ENCODE measurements at regions not wholly inside any gene's neighbourhood (a gene's known extent, or its start where the extent isn't known, plus 50 kb on each side); places are given as distances from the start of the nearest gene placed in this dataset.

DNA sequence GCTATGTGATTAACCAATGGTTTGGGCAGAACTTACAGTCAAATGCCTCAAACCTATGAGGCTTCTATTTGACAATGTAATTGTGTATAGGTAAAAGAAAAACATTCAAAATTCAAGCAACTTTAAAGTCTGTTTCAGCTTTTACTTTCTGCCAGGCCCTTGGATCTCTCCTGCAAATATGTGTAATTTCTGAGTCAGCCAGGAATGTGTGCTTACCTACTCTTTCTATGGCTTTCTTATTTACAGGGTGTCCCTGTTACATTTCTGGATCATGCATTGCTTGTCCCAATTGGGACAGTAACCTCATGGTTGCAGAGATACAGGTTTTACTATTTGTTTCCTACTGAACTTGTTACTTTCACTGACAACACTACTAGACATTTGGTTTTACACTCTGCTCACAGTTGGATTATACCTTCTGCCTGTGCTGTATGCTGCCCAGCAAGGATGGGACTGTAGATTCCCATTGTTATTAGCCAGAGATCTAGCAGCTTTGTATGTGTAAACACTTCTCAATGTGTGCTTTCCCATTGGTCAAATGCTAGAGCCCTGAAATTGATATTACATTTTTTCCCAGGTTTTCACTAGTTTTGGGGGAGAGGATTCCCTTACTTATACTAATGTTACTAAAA, 355.3 kb downstream of the ARL4A start:
- peak; percentile 10 for DNase-seq

DNA sequence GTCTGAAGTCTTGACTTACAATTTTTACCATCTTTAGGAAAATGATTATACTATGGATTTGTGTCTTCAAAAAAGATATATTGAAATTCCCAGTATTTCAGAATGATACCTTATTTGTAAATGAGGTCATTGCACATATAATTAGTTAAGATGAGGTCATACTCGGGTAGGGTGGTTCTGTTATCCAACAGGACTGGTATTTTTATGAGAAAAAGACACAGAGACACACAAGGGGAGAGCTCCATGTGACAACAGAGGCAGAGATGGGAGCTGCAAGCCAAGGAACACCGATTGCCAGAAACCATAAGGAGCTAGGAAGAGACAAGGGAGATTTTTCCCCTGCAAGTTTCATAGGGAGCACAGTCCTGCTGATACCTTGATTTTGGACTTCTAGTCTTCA, 356.9 kb downstream of the ARL4A start:
- DNase-seq, result no peak

DNA sequence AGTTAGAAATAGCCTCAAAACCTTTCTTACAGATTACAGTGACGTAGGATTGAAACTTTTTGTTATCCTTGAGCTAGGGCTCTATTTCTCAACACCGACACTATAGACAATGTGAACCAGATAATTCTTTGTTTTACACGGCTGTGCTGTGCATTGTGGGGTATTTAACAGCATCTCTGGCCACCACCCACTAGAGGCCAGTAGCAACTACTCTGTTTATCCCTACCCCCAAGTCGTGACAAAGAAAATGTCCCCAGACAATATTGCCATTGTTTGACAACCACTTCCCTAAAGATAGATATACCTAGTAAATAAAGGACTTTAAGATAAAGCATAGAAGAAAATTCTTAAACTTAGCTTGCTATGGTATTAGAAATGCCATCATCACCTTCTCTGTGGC, 359.6 kb downstream of the ARL4A start:
- DNase-seq, result no peak

DNA sequence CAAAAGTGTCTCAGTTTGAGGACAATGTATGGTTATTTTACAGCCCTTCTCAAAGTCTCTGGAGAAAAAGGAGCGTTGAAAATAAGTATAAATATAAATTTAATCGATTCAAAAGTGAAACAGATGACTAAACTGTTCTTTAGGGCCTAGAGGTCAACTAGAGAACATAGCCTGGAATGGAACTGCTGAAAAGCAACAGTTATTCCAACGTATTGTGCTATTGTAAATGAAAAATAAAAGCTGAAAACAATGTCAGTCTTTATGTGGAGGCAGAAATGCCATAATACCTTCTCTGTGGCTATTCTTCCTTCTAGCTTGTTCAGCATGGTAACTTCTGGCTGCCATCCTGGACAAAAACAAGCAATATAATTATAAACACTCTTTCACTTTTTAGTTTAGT, 362.5 kb downstream of the ARL4A start:
- DNase-seq, result no peak

DNA sequence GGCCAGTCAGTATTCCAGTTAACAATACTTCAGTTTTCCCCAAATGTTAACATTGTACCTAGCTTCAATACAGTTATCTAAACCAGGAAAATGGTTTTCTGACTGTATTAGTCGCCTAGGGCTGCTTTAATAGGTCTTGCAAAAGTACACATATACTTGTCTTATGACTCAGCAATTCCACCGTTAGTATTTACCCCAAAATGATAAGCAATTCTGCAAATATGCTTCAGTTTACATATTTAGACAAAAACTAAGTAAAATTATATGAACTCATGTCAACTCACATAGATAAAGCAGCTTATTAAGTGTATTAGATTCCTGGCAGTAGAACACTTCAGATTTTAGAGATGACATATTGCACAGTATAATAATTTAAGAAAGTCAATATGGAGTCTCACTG, 363.3 kb downstream of the ARL4A start:
- peak; percentile 53 for DNase-seq

DNA sequence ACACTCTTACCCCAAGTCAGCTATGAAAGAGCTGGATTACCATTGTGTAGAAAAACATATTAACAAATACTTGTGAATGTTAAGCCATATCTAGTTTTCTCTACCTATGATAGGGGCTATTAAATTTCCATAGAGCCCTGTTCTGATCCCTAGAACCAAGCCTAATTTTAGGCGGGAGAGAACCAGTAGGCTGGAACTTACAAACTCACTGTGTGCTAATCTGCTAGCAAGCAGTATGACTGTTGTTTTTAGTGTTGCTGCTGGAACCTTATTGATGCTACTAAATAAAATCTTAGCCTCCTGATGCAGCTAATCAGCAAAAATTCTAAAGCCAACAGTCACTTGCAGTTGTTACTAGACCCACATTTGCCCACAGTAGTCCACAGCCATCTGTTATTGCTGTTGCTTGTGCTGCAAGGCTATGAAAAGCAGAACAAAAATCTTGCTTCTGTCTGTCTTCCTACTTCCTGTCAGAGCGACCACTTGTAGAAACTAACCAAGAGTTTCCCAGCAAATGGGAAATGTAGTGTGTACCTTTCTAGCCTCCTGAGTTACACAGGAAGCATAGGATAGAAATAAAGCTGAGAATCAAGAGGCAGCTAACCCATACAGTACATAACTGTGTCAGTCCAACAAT, 368.4 kb downstream of the ARL4A start:
- no peak for DNase-seq

DNA sequence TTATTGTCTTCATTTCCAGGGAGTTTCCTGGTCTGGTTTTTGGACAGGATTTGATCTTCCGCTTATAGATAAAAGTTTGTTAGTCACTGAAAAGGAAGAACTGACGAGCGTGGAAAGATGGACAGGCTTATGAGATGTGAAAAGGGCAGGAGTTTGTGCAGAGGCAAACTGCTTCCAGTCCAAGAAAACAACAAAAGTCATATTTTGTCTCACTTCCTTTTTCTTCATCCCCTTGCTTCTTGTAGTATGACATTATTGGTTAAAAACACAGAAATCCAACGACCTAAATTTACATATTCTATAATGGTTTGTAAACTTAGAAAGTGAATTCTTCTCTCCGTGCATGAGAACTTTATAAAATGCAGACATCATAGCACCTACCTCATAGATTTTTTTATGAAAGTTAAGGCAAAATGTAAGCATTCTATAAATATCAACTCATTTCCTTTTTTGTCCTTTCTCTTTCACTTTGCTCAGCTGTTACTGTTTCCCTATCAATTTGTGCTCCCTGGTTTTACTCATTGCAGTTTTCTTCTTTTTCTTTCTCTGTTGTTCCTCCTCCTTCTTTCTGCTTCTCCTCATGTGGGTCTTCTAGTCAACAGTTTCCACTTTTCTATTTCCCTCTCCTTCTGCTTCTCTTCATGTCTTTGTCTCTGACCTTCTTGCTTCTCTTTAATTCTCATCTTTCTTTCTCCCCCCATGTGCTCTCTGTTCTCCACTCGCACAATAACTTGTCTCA, 370.2 kb downstream of the ARL4A start:
- no peak for DNase-seq

DNA sequence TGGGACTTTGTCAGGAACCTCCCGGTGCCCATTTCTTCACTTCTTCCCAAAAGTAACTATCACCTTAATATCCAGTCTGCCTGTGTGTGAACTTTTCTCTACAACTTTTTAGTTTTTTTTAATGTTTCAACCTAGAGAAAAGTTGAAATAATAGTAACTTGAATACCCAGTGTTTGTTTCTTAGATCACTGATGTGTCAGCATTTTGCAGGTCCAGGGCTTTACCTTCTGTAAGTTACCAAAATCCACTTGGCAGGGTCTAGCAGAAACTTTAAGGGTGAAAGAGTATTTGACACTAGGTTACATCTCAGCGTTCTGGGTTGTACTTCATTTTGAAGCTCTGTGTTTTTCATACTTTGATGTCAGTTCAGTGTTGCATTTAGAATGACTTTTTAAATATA, 372.7 kb downstream of the ARL4A start:
- DNase-seq, result no peak

DNA sequence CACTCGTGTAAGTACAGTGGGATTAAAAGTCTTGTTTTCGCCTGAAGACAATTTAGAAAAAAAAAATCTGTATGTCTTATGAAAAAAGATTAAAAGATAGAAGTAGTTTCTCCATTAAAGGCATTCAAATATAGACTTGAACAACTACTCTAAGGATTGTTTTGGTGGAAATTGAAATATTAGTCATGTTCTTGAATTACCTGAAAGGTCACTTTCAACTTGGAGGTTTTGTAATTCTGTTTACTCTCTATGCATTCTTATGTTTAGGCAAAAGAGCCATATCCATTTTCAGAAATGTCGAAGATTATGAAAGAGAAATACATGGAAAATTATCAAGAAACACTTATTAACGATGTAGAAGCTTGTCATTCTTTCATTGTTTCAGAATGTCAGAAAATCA, 373.7 kb downstream of the ARL4A start:
- no peak for DNase-seq

DNA sequence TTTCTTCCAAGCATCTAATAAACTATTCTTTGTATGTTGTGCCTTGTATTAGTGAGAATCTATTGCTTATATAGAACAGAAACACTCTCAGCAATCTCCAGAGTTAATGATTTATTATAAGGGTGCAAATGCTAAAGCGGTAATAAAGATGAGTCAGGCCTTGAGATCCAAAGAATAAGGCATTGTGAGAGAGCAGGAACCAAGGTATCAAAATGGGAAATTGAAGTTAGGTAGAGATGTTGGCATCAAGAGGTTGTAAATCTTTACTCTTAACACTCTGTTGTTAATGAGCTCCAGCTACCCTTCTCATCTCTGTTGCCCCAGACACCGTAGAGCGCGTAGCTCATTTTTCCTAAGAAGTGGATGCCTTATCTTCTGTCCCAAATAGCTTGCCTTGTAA, 375.2 kb downstream of the ARL4A start:
- no peak for DNase-seq

DNA sequence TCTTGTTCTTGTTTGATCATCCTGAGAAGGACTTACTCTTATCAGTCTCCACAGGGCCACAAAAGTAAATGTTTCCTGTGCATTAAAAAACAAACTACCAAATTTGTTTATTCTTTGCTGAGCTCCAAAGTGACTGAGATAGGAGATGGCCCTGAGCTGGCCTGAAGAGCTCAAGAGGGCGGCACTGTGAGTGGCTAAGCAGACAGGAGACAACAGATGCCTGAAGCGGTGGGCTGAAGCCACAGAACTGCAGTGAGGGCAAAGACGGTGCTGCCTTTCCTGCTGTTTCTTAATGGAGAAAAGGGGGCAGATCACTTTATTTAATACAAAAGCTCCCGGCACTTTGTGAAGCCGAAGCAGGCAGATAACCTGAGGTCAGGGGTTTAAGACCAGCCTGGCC, 379.6 kb downstream of the ARL4A start:
- no peak for DNase-seq

DNA sequence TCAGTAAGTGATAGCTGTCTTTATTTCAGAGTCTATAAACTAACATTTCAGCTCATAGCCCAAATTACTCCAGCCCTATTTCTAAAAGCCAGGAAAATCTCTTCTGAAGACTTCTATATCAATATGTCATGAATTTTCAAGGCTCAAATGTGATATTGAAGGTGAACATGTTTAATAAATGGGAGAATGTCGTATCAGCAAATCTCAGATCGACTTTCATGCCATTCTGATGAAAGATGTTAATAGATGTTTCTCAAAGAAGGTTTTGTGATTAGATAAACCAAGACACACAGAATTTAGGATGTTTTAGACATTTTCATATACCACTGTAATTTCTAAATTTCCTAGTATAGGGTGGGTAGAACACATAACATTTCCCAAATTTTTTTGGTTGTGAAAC, 380.6 kb downstream of the ARL4A start:
- DNase-seq, result no peak

DNA sequence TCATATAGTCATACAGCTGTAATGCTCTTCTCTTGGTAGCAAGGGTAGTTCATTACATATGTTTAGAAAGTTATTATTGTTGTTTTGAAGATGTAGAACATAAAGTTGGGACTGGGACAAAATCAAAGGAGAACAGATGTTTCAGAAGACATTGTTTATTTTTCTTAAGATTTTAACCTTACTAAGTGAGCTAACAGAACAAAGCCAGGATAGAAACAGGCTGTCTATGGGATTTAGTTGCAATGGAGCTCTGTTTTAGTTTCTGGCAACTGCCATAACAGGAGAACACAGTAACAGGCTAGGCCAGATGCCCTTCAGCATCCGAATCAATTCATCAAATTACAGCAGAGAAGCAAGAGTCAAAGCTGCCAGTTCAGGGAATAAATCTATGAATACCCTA, 382.4 kb downstream of the ARL4A start:
- no peak for DNase-seq

DNA sequence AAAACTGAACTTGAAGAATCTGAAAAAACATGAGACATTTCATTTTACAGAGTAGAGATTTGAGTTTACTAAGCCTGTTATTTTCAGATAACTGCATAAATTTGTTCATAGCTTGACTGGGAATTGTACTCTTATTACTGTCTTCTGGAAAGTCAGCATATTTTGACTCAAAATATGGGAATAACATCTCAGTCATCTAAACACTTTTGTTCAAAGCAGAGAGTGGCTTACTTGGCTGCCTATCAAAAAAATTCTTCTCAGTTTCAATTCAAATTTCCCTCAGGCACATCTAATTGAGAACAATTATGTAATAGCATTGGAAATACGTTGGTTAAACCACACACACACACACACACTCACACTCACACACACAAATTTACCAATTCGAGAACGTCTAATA, 384.6 kb downstream of the ARL4A start:
- DNase-seq, result no peak

DNA sequence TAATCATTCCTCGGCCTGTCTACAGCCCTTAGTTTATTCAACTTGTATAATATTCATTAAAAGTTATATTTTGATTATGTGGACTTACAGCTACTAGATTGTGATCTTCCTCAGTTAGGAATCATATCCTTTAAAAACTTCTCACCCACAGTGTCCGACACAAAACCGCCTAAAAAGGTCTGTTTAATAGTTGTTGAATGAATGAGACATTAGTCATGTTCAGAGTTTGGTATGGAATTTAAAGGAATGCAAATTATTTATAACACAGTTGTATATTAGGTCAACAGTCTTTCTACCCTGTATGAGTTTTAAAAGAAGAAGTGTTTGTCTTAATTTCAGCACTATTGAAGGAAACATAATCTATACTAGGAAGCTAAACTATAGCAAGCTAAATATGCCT, 390.0 kb downstream of the ARL4A start:
- peak; percentile 83 for DNase-seq

DNA sequence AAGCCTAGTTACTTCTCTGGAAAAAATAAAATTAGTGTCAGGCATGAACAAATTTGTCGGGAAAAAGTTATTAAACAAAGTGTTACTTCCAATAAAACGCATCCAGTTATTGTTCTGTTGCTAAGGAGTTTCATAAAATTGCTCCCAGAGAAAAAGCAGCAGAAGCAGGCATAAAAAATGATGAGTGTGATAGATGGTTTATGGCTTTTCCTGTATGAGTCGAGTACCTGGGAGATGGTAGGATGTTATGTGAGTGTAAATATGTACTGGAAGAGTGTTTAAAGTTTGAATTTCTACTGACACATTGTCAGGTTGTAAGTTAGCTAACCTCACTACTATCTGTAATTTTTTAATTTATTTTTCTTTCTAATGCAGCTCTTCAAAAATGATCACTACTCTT, 390.7 kb downstream of the ARL4A start:
- no peak for DNase-seq

DNA sequence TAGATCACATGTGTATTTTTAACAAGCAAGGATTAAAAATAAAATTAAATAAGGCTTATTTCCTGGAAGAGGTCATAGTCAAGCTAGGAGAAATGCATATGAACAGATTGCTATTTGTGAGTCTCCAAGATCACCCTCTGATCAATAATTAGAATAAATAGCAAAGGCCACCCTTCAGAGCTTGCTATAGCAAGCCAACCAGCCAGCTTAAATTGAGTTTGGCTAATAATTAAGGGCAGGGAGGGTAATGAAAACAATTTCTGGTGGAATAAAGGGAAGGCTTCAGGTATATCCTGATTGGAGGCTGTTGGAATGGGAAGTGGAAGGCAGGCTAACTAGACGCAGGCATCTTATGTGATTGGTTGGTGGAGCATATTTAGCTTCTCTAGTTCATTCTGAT, 403.5 kb downstream of the ARL4A start:
- DNase-seq, result no peak

DNA sequence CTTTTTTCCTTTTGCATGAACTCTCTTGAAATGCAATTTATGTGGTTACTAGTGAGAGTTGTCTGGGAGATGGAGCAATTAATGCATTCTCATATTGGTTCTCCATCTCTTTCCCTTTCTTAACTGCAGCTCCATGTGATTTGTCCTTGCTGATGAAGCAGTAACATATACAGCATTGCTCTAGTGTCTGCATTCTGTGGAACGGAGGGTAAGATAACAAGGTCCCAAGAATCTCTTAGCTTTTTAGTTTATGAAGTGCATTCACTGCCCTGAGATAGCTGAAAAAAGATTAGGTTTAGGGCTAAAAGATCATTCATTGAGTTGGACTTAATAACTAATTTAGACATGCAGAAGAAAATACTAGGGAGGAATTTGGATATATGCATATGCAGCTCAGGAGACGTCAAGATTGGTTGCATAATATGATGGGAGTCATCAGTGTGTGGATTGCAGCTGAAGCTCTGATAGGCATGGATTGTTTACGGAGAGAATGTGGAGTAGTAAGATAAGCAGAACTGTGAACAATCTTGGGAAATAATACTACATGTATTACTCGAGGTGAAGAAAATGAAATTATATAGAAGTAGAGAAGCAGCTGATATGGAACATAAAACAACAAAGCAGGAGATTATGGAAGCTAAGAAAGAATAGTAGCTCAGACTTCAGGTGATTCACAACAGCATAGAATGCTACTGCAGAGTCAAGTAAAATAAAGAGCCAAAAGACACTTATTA, 404.7 kb downstream of the ARL4A start:
- no peak for DNase-seq

DNA sequence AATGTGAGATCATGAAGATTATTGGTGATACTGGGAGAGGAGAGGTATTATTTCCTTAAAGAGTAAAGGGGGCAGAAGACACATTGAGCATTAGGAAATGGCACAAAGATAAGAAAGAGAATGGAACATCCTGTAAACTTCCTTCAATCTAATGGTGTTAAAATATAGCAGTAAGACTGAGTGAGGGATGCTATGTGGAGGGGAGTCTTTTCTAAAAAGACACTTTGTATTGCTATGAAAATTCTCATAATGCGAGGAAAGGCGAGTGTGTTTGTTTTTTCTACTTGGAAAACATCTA, 405.2 kb downstream of the ARL4A start:
- DNase-seq, result no peak

DNA sequence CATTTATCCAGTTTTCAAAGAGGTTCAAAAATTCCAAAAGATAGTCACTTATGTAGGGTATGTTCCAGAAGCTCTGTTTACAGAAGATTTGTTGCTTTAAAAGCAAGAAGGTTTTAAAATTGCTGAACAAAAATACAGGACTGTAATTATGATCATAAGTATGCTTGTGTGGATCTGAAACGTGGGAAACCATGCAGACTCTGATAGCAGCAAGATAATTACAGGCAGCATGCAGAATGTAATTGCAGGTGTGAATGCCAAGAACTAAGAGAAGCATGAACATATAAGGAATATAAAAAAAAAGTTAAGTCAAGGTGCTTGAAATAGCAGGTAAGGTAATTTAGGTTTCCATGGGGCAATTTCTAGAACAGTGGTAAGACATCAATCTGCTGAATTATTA, 405.7 kb downstream of the ARL4A start:
- DNase-seq, result no peak

DNA sequence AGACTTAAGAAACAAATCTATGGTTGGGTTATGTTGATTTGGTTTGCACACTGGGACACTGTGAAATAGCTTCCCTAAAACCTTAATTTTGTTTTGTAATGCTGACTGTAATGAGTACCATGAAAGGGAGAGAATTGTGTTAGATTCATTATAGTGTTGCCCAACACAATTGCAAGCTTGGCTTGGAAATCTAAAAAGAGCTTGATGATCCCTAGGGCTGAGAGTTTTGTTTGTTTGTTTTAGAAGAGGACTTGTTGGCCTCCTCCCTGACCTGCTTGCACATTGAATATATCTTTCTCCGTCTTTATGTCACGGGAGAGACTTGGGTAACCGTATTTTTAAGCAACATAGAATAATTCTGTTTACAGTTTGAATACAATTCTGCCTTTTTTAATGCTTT, 410.1 kb downstream of the ARL4A start:
- no peak for DNase-seq

DNA sequence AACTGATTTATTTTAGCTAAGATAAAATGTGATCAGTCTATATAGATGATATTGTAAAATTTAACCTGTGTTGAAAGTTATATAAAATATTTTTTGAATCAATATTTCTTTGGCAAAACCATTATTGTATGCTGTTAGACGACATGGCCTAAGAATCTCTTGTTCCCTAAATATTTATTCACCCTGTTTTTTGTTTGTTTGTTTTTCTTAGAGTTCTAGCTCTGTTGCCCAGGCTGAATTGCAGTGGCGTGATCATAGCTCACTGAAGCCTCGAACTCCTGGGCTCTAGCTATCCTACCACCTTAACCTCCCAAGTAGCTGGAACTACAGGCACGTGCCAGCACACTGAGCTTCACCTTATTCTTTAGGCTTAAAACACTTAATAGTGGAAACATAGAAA, 410.7 kb downstream of the ARL4A start:
- DNase-seq, result no peak

DNA sequence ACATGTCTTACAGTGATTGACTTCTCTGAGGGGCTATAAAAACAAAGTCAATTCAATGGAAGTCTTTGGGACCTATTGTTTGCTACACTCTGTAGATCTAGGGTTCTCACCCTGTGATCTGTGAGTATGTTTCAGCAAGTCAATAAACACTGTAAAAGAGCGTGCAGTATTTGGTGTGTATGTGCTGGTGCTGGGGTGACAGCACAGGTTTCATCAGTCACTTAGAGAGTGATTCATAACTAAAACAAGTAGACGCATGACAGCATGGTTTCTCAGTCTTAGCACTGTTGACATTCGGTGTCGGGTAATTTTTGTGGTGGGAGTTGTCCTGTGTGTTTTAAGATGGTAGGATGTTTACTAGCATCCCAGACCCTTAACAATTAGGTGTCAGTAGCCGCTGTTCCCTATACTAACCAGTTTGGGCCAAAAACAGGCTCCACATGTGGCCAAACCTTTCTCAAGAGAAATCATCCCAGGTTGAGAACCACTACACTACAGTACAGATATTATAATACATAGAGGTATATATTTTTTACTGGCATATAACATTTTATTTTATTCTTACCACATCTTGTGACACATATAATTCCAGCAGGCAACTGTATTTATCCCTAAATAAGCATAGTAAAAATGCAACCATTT, 411.8 kb downstream of the ARL4A start:
- DNase-seq, result peak; percentile 80

Data from fibroblast of skin of back (primary cell).